Stimulated activated CD4-positive, alpha-beta T cell treated with anti-CD3 and anti-CD28 coated beads, Interleukin-1b, Interleukin-23, amount 100 ng/mL, for 48 hours (primary cell): ENCODE measurements at regions not wholly inside any gene's neighbourhood (a gene's known extent, or its start where the extent isn't known, plus 50 kb on each side); places are given as distances from the start of the nearest gene placed in this dataset.

Source experiments
- DNase-seq: peaks from one replicate; pipeline ENCODE4 v3.0.0-alpha.2; 2020

GRCh38 chr2:21254170-21254965, 130.6 kb downstream of the TDRD15 start:
- DNase-seq: no peak

DNA sequence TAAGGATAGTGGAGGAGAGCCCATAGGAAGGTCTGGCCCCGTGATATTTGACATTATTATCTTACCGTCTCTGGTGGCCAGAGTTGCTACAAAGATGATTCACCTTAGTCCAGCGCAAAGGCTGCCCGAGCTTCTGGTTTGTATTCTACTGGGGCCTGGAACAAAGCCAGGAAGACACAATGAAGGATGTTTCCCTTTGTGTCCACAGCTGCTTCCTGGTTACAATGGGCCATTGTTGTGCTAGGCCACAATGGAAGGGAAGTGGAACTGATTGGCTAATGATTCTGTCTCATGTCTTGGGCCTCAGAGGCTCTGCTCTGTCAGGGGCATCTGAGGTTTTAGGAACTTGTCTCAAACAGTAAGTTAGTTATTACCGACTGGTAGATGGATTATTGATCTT, 132.2 kb downstream of the TDRD15 start:
- DNase-seq: no peak

DNA sequence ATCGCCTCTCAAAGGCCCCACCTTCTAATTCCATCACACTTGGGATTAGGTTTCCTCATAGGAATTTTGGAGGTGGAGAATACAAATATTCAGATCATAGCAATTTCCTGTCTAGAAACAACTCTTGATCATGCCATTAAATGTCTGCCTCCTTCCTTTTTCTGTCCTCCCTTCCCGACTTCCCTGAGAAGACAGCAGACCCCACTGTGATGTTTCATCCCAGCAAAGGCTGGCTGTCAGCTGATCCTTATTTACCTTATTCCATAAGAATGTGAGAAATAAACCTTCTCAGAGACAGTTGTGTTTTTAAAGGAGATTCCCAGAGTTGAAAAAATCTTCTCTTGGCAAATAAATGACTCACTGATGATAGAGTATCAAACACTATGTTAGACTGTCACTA, 133.9 kb downstream of the TDRD15 start:
- no peak for DNase-seq

DNA sequence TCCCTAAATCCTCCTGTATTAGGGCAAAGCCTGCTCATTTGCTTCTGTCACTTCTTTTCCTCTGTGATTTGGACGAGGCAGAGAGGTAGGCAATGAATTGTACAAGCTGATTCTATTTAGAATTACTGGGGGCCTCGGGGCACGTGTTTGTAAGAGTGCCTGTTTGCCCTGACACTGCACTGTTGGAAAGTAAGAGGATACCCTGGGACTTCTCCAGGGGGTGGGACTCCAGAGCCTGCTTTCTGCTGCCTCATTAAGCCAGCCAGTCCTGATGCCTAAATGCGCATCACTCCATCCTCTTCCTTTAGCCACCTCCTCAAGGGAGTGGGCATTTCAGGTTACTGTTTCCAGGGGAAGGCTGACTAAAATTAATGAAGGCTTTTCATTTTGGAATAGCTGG, 134.3 kb downstream of the TDRD15 start:
- DNase-seq: no peak

DNA sequence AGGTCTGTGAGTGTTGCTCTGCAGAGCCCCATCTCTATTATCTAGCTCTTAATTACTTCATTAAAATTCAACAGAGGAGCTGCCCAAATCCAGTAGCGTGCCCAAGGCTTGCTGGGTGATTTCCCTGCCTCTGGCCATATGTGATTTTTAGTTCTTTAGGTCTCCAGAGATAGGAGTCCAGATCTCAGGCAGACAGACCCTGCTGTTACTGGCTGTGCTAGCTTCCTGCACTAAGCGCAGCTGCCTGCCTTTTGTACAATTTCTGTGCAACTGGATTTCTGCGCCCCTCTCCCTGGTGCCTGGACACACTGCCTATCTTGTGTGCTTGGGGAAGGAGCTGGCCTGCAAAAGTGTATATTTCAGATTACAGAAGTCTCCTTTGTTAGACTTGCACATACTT, 136.5 kb downstream of the TDRD15 start:
- DNase-seq: no peak

DNA sequence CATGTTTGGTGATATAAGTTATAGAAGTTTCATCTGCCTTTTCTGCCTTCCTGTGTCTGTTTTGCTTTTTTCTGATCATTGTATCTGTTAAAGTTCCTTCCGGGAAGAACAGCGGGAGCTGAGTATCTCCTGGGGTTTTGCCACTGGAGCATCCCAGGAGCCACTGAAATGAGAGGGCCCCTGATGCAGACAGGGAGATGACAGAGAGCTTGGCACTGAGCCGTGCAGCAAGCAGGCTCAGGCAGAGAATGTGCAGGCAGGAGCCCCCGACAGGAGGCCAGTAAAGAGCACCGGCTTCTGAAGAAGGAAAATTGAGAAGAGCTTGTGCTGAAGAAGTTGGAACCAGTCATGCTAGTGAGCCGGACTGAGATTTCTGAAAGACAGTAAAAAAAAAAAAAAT, 137.8 kb downstream of the TDRD15 start:
- no peak for DNase-seq

- no peak for DNase-seq
These were observed 138.7 kb downstream of the TDRD15 start for GRCh38 chr2:21262426-21262940.

DNA sequence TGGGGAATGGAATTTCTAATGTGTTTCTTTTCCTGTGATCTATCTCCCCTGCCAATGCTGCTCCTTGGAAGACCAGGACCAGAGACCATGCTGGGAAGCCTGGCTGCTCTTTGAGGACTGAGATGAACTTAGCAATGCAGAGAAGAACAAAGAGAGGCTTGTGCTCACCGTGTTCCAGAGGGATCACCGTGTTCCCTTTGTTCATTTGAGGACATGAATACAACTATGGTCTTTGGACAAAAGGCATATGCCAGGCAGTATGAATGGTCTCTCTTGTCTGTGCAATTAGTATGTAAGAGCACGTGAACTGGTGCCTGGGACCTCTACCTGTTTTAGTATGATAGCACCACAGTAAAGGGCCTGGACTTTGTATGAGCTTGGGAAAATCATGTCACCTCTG, 139.9 kb downstream of the TDRD15 start:
- no peak for DNase-seq

DNA sequence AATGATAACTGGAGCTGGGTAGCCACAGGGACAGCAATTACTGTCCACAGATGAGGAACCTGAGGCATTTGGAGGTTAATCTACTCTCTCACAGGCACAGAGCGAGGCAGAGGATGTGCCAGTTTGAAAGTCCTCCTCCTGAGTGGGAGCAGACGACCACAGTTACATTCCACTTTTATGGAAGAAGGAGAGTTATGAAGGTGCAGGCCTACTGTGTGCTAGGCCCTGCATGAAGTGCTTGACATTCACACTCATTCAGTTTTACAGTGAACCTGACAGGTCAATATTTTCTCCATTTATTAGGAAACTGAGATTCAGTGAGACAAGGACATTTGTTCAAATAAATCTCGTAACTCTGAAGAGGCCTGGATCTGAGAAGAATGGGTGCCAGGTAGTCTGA, 142.0 kb downstream of the TDRD15 start:
- no peak for DNase-seq

GRCh38 chr2:21267232-21267835, 143.6 kb downstream of the TDRD15 start:
- DNase-seq: no peak

GRCh38 chr2:21268197-21268877, 144.6 kb downstream of the TDRD15 start:
- no peak for DNase-seq

GRCh38 chr2:21268878-21269224, 145.1 kb downstream of the TDRD15 start:
- DNase-seq: no peak

DNA sequence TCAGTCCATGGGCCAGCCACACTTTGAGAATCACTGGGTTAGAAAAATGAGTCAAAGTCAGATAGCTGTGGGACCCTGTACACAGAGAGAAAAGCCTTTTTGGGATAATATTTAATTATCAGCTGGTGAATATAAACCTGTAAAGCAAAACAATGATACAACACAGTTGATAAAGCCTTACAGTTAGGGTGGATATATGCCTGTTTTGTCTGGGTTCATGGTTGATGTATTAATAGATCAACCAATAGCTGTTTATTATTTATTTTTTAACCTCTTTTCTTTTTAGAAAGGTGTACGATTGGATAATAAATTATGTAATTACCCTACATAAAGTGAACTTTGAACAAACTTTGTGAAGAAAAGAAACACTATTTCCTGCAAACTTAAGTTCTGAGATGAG, 145.6 kb downstream of the TDRD15 start:
- no peak for DNase-seq

DNA sequence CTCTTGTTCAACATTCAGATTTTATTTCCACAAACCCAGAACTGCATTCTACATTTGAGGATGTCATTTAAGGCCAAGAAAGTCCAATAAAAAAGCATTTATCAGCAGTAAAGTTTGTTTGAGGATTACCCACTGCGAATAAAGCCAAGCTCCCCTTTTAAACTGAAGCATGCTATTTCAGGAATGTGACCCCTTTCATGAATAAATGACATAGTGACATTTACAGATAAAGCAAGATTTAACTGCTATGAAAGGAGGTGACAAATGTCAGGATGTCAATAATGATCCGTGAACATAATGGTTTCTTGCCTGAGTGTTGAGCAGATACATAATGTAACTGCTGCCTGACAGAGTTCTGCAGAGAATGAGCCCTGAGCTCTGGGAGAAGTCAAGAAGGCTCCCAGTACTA, 146.3 kb downstream of the TDRD15 start:
- no peak for DNase-seq

- no peak for DNase-seq
These were observed 146.9 kb downstream of the TDRD15 start for GRCh38 chr2:21270708-21271122.

GRCh38 chr2:21276163-21276562, 152.4 kb downstream of the TDRD15 start:
- DNase-seq: no peak

DNA sequence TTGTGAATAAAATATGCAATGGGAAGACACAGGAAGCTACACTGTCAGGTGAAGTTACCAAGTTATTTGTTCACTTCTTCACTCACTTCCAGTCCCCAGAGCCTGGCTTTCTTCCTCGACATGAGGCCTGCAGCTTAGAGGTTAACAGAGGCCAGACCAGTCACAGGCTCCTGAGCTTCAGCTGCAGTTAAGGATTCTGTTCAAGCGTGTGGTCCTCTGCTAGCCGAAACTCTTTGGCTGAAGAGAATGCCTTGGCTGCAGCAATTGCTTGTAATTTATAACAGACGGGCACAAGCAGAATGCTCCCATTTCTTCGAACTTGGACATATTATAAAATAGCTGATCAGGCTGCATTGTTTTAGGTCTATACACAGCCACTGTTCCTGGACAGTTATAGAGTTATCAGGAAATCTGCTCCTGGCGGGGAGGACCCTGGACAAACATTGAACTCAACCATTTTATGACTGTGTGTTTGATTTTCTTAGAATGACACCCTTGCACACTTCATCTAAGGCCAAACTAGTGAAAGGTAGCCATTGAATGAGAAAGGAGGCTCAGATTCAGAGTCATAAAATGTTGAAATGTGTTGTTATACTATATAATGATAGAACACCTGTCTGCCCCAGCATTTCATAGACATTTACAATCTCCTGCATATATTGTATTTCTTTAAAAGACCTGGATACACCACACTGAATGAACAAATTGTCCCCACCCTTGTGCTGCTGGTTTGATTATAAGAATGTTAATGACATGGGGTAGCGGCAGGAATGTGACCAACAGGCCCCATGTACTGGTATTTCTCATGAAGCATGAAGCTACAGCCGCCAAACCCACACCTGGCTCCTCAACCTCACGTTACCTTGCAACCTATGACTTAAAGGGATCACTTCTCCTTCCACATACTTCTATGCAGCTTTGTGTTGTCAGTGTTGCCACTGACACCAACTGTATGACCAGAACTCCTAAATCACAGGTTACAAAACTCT, 153.6 kb downstream of the TDRD15 start:
- no peak for DNase-seq

DNA sequence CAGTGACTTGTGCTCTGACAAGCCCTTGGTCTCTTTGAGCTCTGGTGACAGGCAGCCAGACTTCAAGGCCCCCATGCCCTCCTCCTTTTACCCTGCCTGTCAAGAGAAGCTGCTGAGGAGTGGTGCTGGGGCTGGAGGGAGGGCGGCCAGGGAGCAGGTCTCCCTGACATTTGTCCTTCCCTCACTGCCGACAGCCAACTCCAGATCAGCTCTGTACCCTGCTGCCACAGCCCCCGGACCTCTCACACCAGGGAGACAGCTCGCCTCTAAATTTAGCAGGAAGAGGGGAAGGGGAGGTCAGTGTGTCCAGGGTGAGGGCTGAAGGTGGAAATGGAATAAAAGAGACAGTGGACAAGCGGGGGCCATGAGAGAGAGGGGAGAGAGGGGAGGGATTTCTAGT, 155.8 kb downstream of the TDRD15 start:
- DNase-seq: no peak

- DNase-seq: no peak
These were observed 157.0 kb downstream of the TDRD15 start for GRCh38 chr2:21280793-21281192.

- no peak for DNase-seq
These were observed 157.6 kb downstream of the TDRD15 start for GRCh38 chr2:21281384-21281783.

DNA sequence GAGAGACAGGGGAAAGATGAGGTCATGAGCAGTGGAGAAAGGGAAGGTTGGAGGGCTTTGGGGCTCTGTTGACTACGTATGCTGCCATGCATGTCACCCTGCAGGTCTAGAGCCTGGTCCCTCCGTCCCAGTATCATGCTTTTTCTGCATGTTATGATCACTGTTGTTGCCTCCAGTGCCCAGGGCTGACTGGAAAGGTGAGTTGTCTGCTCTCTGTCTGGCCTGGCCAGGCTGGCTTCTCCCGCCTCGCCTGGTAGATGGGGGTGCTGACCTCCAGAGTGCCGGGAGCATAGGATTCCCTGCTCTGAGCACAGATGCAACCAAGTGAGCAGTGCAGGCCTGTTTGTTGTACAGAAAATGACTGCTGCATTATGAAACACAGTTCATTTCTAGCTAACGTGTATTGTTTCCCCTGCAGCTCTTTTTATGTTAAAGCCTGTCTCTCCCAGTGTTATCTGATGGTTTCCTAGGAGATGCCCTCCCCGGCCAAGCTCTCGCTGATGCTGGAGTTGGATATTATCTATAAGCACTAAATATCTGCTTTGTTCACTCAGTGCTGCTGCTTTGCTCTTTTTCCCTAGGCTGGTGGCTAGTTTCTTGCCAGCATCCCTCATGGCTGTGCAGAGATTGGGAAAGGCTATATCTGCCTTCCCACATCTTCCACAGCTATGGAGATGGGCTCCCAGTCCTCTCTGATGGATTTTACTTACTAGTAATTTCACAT, 158.2 kb downstream of the TDRD15 start:
- no peak for DNase-seq

DNA sequence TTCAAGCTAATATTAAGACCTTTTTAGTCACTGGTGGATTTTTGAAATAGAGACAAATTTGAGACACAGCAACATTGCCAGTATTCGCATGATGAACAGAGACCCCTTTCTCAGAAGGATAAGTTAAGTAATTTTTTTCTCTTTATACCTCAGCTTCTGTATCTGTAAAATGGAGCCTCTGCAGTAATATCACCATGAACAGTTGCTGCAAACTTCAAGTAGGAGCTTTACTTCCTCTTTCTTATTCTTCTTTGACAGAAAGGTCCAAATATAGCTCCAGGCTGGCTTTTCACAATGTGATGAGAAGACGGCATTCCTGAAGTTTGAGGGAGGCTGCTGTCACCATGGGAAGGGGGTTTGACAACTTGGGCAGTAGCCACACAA, 158.7 kb downstream of the TDRD15 start:
- no peak for DNase-seq
